ENCODE measurements at regions not wholly inside any gene's neighbourhood (a gene's known extent, or its start where the extent isn't known, plus 50 kb on each side); places are given as distances from the start of the nearest gene placed in this dataset.

GRCh38 chr11:70712471-70712870 is 314.1 kb downstream of the CTTN start:
- TF ChIP-seq CTCF (conservative IDR thresholded peaks at IDR 0.05; ENCODE audit: low read depth, low read length) (no peak), EZH2 (IDR thresholded peaks at IDR 0.05; ENCODE audit: borderline replicate concordance, low read depth, low read length, poor library complexity, severe bottlenecking) (no peak)

All from A673 (cell line).